SK-N-MC (cell line): ENCODE measurements at regions not wholly inside any gene's neighbourhood (a gene's known extent, or its start where the extent isn't known, plus 50 kb on each side); places are given as distances from the start of the nearest gene placed in this dataset.

Experiments
- EZH2 ChIP-seq: fragments of 200-600 bp; sonication (generic); IDR thresholded peaks from one replicate; pipeline ENCODE4 v1.6.1; 2017; ENCODE audit warnings: antibody characterized with exemption
- FOXP2 ChIP-seq: optimal IDR thresholded peaks from 2 replicates; pipeline ENCODE3; 2011; ENCODE audit warnings: mild to moderate bottlenecking, moderate library complexity; ENCODE audit not compliant: insufficient read depth; ENCODE audit errors: extremely low read length, control extremely low read depth
- POLR2AphosphoS5 ChIP-seq: IDR thresholded peaks from 2 replicates; pipeline ENCODE4 v1.6.1; 2012; ENCODE audit warnings: mild to moderate bottlenecking, low read depth, low read length, borderline replicate concordance

DNA sequence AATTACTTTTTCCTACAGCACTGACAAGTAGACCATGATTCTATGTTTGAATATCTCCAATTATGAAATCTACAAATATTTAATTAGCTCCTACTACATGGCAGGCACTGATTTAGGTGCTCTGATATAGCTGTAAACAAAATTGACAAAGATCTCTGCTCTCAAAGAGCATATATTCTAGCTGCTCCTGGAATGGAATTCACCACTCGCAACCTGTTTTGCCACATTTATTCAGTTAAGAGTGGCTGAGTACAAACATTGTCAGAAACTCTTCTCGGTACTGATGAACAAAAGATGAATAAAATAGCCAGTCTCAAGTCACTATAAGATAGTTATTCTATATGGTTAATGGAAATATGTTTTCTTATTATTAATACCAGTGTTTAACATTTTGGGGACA lies 114.2 kb upstream of the PDE4D start:
- TF ChIP-seq EZH2 = no peak
- no peak for TF ChIP-seq POLR2AphosphoS5
- TF ChIP-seq FOXP2 = no peak
